Smooth muscle cell (in vitro differentiated cells): ENCODE measurements at regions not wholly inside any gene's neighbourhood (a gene's known extent, or its start where the extent isn't known, plus 50 kb on each side); places are given as distances from the start of the nearest gene placed in this dataset.

Source experiments
- DNase-seq: peaks from one replicate; lab custom pipeline; 2025; ENCODE audit not compliant: unreplicated experiment; lab: John Stamatoyannopoulos, UW
- H2AFZ ChIP-seq: fragments of 200-600 bp; sonication (generic); 2 replicates; pipeline ENCODE4 v1.6.0; 2016; ENCODE audit warnings: antibody characterized with exemption, low read depth, mild to moderate bottlenecking
- H3F3A ChIP-seq: fragments of 200-600 bp; sonication (generic); 2 replicates; pipeline ENCODE4 v1.6.0; 2017; ENCODE audit warnings: antibody characterized with exemption, low read depth
- H3K27ac ChIP-seq: fragments of 200-600 bp; sonication (generic); 2 replicates; pipeline ENCODE4 v1.5.1; 2016; ENCODE audit warnings: low read depth, mild to moderate bottlenecking
- H3K27me3 ChIP-seq: fragments of 200-600 bp; sonication (generic); 2 replicates; pipeline ENCODE4 v1.6.1; 2016; ENCODE audit warnings: low read depth, mild to moderate bottlenecking
- H3K36me3 ChIP-seq: fragments of 200-600 bp; sonication (generic); 2 replicates; pipeline ENCODE4 v1.5.1; 2016; ENCODE audit warnings: low read depth
- H3K4me1 ChIP-seq: fragments of 200-600 bp; sonication (generic); 2 replicates; pipeline ENCODE4 v1.5.1; 2016; ENCODE audit warnings: low read depth
- H3K4me2 ChIP-seq: fragments of 200-600 bp; sonication (generic); 2 replicates; pipeline ENCODE4 v1.6.0; 2016; ENCODE audit warnings: mild to moderate bottlenecking
- H3K4me3 ChIP-seq: fragments of 200-600 bp; sonication (generic); 2 replicates; pipeline ENCODE4 v1.5.1; 2016; ENCODE audit warnings: mild to moderate bottlenecking
- H3K79me2 ChIP-seq: fragments of 200-600 bp; sonication (generic); 2 replicates; pipeline ENCODE4 v1.6.0; 2016; ENCODE audit warnings: low read depth, mild to moderate bottlenecking
- H3K9ac ChIP-seq: fragments of 200-600 bp; sonication (generic); 2 replicates; pipeline ENCODE4 v1.6.0; 2016; ENCODE audit warnings: low read depth
- H3K9me3 ChIP-seq: fragments of 200-600 bp; sonication (generic); replicated peaks from 2 replicates; pipeline ENCODE4 v1.5.1; 2016; ENCODE audit warnings: low read depth
- H4K20me1 ChIP-seq: fragments of 200-600 bp; sonication (generic); 2 replicates; pipeline ENCODE4 v1.6.0; 2016; ENCODE audit warnings: low read depth
- WGBS: methylation state at CpG from one replicate; pipeline ENCODE4 v1.1.7; 2016; ENCODE audit warnings: low lambda C conversion rate; 5-methylcytosine and 5-hydroxymethylcytosine counted together
- TF ChIP-seq, protein P1 (sequence below): fragments of 200-600 bp; sonication (generic); IDR thresholded peaks from 2 replicates; pipeline ENCODE4 v1.5.1; 2017; ENCODE audit warnings: borderline replicate concordance, mild to moderate bottlenecking, antibody characterized with exemption; ENCODE audit not compliant: insufficient read depth, poor library complexity, severe bottlenecking

DNA sequence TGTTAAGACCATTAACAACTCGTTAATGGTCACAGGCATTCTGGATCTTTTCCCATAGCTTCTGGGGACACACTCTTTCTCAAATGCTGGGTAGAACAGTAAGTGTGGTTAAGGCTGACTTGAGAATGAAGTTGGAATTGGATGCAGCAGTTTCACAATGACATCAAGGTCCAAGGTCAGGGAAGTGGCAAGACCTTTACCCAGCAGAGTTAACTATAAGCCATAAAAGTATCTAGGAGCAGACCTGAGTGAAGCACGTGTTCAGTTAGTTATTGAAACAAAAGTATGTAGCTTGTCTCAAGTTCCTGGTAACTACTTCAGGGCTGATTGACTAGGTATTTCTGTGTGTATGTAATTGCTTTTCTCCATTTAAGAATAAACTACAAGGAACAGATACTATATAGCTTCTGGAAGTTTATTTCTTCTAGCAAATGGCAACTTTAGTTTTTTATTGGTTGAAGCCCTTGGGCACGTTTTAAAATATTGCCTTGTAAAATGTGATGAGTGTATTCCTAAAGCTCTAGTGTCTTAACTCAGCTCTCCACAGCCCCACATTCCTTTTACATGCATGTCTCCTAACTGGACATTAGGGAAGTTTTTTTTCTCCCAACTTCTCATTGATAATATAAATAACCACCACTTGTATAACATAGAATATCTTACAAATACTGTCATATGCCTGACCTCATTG, 479.0 kb upstream of the CITED2 start:
- H2AFZ ChIP-seq = no peak overlapping the region
- TF ChIP-seq, protein P1, sequence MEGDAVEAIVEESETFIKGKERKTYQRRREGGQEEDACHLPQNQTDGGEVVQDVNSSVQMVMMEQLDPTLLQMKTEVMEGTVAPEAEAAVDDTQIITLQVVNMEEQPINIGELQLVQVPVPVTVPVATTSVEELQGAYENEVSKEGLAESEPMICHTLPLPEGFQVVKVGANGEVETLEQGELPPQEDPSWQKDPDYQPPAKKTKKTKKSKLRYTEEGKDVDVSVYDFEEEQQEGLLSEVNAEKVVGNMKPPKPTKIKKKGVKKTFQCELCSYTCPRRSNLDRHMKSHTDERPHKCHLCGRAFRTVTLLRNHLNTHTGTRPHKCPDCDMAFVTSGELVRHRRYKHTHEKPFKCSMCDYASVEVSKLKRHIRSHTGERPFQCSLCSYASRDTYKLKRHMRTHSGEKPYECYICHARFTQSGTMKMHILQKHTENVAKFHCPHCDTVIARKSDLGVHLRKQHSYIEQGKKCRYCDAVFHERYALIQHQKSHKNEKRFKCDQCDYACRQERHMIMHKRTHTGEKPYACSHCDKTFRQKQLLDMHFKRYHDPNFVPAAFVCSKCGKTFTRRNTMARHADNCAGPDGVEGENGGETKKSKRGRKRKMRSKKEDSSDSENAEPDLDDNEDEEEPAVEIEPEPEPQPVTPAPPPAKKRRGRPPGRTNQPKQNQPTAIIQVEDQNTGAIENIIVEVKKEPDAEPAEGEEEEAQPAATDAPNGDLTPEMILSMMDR = no peak
- peak overlapping the region; percentile 33 for H3K4me3 ChIP-seq
- no peaks in the 10 kb centered on the region for H3K79me2 ChIP-seq
- no peaks in the 10 kb centered on the region for H3K9me3 ChIP-seq
- H3K27ac ChIP-seq = peak overlapping the region; percentile 96
- no peaks in the 10 kb centered on the region for H3K27me3 ChIP-seq
- peak overlapping the region; percentile 80 for H3K4me2 ChIP-seq
- no peaks in the 10 kb centered on the region for H3K36me3 ChIP-seq
- 5% methylated on average over 3 of the region's 3 CpGs for WGBS
- peaks cover 33% of the 10 kb centered on the region for H3F3A ChIP-seq
- no peak for DNase-seq
- H3K4me1 ChIP-seq = peaks cover 38% of the 10 kb centered on the region
- peak overlapping the region; percentile 75 for H3K9ac ChIP-seq
- H4K20me1 ChIP-seq = no peaks in the 10 kb centered on the region

DNA sequence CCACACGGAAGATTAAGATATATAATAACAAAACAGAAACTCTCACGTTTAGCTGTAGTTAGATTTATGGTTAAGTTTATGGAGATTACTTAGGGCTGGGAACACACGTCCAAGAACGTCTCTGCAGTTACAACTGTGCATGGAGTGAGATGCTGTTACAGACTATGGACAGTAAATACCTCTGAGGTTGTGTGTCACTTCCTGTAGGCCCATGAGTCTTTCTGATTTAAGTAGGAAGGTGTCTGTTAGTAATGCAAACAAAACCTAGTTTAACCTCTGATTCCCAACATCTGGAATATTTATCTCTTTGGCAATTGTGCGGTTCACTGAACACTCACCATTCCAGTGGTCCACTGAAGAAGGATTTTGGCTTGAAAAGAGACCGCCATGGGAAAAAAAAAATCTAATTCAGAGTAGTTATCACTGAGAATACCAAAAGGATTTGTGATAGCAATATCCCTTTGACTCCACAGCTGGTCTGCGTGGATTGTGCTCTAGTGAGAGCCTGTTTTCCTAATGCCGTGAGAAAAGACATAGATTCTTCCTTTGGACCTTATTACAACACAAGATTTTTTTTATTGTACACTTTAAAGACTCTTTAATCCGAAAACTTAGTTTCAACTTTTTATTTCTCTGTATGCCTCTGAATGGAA, 478.2 kb upstream of the CITED2 start:
- H3K4me1 ChIP-seq = peaks cover 38% of the 10 kb centered on the region
- peak overlapping the region; percentile 33 for H3K4me3 ChIP-seq
- H3K27me3 ChIP-seq = no peaks in the 10 kb centered on the region
- peak overlapping the region; percentile 75 for H3K9ac ChIP-seq
- H3F3A ChIP-seq = peaks cover 33% of the 10 kb centered on the region
- WGBS = 14% methylated on average over 9 of the region's 9 CpGs
- H3K79me2 ChIP-seq = no peaks in the 10 kb centered on the region
- H3K4me2 ChIP-seq = peak overlapping the region; percentile 80
- no peaks in the 10 kb centered on the region for H3K36me3 ChIP-seq
- H2AFZ ChIP-seq = no peak overlapping the region
- TF ChIP-seq, protein P1 = no peak
- no peak for DNase-seq
- no peaks in the 10 kb centered on the region for H4K20me1 ChIP-seq
- H3K27ac ChIP-seq = peak overlapping the region; percentile 96
- no peaks in the 10 kb centered on the region for H3K9me3 ChIP-seq

DNA sequence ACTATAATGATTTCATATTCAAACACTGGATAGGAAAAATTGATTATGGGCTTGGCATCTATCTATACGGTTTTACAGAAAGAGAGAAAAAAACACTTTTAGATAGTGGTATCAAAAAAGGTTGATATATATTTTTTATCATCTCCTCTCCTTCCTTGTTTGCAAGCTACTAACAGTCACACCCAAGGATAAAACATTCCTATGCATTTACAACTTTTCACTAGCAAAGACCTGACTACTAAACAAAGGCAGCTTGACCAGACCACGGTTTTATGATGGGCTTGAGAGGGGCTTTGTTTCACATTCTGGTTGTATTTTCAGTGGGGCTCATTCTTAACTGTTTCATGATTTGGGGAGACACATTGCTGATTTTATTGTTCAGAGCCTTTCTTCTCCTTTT, 477.6 kb upstream of the CITED2 start:
- no peaks in the 10 kb centered on the region for H4K20me1 ChIP-seq
- 41% methylated on average over 2 of the region's 2 CpGs for WGBS
- H3K27ac ChIP-seq = peak overlapping the region; percentile 96
- TF ChIP-seq, protein P1 = no peak
- peak overlapping the region; percentile 79 for H3K4me2 ChIP-seq
- H3K36me3 ChIP-seq = no peaks in the 10 kb centered on the region
- H3K79me2 ChIP-seq = no peaks in the 10 kb centered on the region
- no peaks in the 10 kb centered on the region for H3K27me3 ChIP-seq
- peak overlapping the region; percentile 75 for H3K9ac ChIP-seq
- no peaks in the 10 kb centered on the region for H3K9me3 ChIP-seq
- peaks cover 43% of the 10 kb centered on the region for H3K4me1 ChIP-seq
- H3K4me3 ChIP-seq = peak overlapping the region; percentile 18
- H3F3A ChIP-seq = peaks cover 33% of the 10 kb centered on the region
- no peak overlapping the region for H2AFZ ChIP-seq
- DNase-seq = no peak

DNA sequence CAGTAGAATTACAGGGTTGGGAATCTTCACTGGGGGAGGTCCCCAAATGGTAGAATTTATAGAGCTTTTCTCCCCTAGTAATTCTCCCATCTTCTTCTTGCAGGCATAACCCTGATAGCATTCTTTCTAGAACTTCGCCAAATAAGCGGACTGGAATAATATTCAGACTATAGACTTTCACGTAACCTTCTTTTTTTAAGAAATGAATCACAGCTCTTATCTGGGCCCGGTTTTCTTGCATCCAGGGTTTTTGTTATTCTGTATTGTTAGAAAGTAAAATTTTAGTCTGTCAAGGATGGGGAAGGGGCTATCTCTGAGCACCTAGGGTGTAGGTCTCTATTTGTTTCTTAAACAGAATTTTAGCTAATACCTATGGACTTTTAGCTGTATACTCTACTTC, 476.8 kb upstream of the CITED2 start:
- Histone ChIP-seq H3K79me2 (no peaks in the 10 kb centered on the region), H2AFZ (no peak overlapping the region), H3K4me3 (no peak overlapping the region), H4K20me1 (no peaks in the 10 kb centered on the region), H3K4me1 (peaks cover 43% of the 10 kb centered on the region), H3K36me3 (no peaks in the 10 kb centered on the region), H3F3A (peaks cover 33% of the 10 kb centered on the region), H3K27ac (peak overlapping the region; percentile 96), H3K4me2 (peak overlapping the region; percentile 79), H3K9me3 (no peaks in the 10 kb centered on the region), H3K9ac (peak overlapping the region; percentile 75), H3K27me3 (no peaks in the 10 kb centered on the region)
- TF ChIP-seq, protein P1 = no peak
- no peak for DNase-seq
- WGBS = 12% methylated on average over 4 of the region's 4 CpGs
